ENCODE measurements at regions not wholly inside any gene's neighbourhood (a gene's known extent, or its start where the extent isn't known, plus 50 kb on each side); places are given as distances from the start of the nearest gene placed in this dataset.
"Not testable (repeated sequence)": the region's sequence is repeated elsewhere in the genome, so short reads cannot be mapped to it uniquely, and the experiment has no call there.

GRCh38 chr18:11398625-11399024 lies 210.8 kb upstream of the SLC35G4 start:
- DNase-seq (ENCODE audit: low spot score), result no peak
- intact Hi-C loops (cut with DNase I), result no loop called here

GRCh38 chr18:11392980-11393885 lies 216.2 kb upstream of the SLC35G4 start:
- no peak for DNase-seq (ENCODE audit: low spot score)
- intact Hi-C loops (cut with DNase I), result no loop called here

- no peak for DNase-seq (ENCODE audit: low spot score)
- intact Hi-C loops (cut with DNase I), result no loop called here
These were observed 217.1 kb upstream of the SLC35G4 start for GRCh38 chr18:11392292-11392691.

GRCh38 chr18:11391661-11392060 lies 217.7 kb upstream of the SLC35G4 start:
- intact Hi-C loops (cut with DNase I), result no loop called here
- no peak for DNase-seq (ENCODE audit: low spot score)

- intact Hi-C loops (cut with DNase I), result no loop called here
- DNase-seq (ENCODE audit: low spot score), result no peak
These were observed 220.4 kb upstream of the SLC35G4 start for GRCh38 chr18:11388755-11389680.

GRCh38 chr18:11387880-11388279 lies 221.5 kb upstream of the SLC35G4 start:
- intact Hi-C loops (cut with DNase I), result no loop called here
- DNase-seq (ENCODE audit: low spot score), result peak; percentile 87

GRCh38 chr18:11383381-11383780 lies 226.0 kb upstream of the SLC35G4 start:
- intact Hi-C loops (cut with DNase I), result no loop called here
- no peak for DNase-seq (ENCODE audit: low spot score)

GRCh38 chr18:11380968-11381367 lies 228.4 kb upstream of the SLC35G4 start:
- intact Hi-C loops (cut with DNase I), result no loop called here
- DNase-seq (ENCODE audit: low spot score), result no peak

GRCh38 chr18:11379660-11380059 lies 229.7 kb upstream of the SLC35G4 start:
- intact Hi-C loops (cut with DNase I), result no loop called here
- DNase-seq (ENCODE audit: low spot score), result no peak

- no peak for DNase-seq (ENCODE audit: low spot score)
- intact Hi-C loops (cut with DNase I), result no loop called here
These were observed 228.6 kb upstream of the PIEZO2 start for GRCh38 chr18:11377766-11378540.

GRCh38 chr18:11372163-11372562 lies 222.8 kb upstream of the PIEZO2 start:
- intact Hi-C loops (cut with DNase I), result no loop called here
- no peak for DNase-seq (ENCODE audit: low spot score)

GRCh38 chr18:11369556-11369955 lies 220.2 kb upstream of the PIEZO2 start:
- intact Hi-C loops (cut with DNase I), result no loop called here

GRCh38 chr18:11368020-11368419 lies 218.7 kb upstream of the PIEZO2 start:
- intact Hi-C loops (cut with DNase I), result no loop called here
- no peak for DNase-seq (ENCODE audit: low spot score)

More at GRCh38 chr18:11369556-11369955, 220.2 kb upstream of the PIEZO2 start:
- DNase-seq (ENCODE audit: low spot score), result no peak

- intact Hi-C loops (cut with DNase I), result no loop called here
- DNase-seq (ENCODE audit: low spot score), result no peak
These were observed 218.0 kb upstream of the PIEZO2 start for GRCh38 chr18:11367351-11367750.

GRCh38 chr18:11366410-11366809 lies 217.0 kb upstream of the PIEZO2 start:
- DNase-seq (ENCODE audit: low spot score), result no peak
- intact Hi-C loops (cut with DNase I), result no loop called here

GRCh38 chr18:11362856-11363255 lies 213.5 kb upstream of the PIEZO2 start:
- no peak for DNase-seq (ENCODE audit: low spot score)
- intact Hi-C loops (cut with DNase I), result no loop called here

- DNase-seq (ENCODE audit: low spot score); intact Hi-C loops (cut with DNase I): not testable (repeated sequence)
These were observed 212.5 kb upstream of the PIEZO2 start for GRCh38 chr18:11361862-11362261.

- intact Hi-C loops (cut with DNase I), result no loop called here
- DNase-seq (ENCODE audit: low spot score), result no peak
These were observed 208.3 kb upstream of the PIEZO2 start for GRCh38 chr18:11357678-11358077.

- intact Hi-C loops (cut with DNase I); DNase-seq (ENCODE audit: low spot score): not testable (repeated sequence)
These were observed 195.2 kb upstream of the PIEZO2 start for GRCh38 chr18:11344576-11344975.
